KMS-11 (cell line): ENCODE measurements at regions not wholly inside any gene's neighbourhood (a gene's known extent, or its start where the extent isn't known, plus 50 kb on each side); places are given as distances from the start of the nearest gene placed in this dataset.

Experiments used
- H2AFZ ChIP-seq: fragments of 200-600 bp; sonication (generic); 2 replicates; pipeline ENCODE4 v1.6.1; 2016; ENCODE audit warnings: antibody characterized with exemption, mixed run types, low read depth
- H3K27ac ChIP-seq: fragments of 200-600 bp; sonication (generic); 2 replicates; pipeline ENCODE4 v1.6.1; 2016; ENCODE audit warnings: mild to moderate bottlenecking, mixed run types
- H3K27me3 ChIP-seq: fragments of 200-600 bp; sonication (generic); 2 replicates; pipeline ENCODE4 v1.6.1; 2017; ENCODE audit warnings: mild to moderate bottlenecking, low read depth, mixed run types, moderate library complexity; ENCODE audit not compliant: insufficient read depth
- H3K36me3 ChIP-seq: fragments of 200-600 bp; sonication (generic); 2 replicates; pipeline ENCODE4 v1.6.1; 2017; ENCODE audit warnings: mild to moderate bottlenecking, mixed run types; ENCODE audit not compliant: insufficient read depth
- H3K4me1 ChIP-seq: fragments of 200-600 bp; sonication (generic); 2 replicates; pipeline ENCODE4 v1.6.1; 2016; ENCODE audit warnings: mild to moderate bottlenecking, low read depth, mixed run types; ENCODE audit not compliant: poor library complexity, severe bottlenecking
- H3K4me2 ChIP-seq: fragments of 200-600 bp; sonication (generic); 2 replicates; pipeline ENCODE4 v1.7.0; 2016; ENCODE audit warnings: mild to moderate bottlenecking, mixed run types
- H3K4me3 ChIP-seq: fragments of 200-600 bp; sonication (generic); IDR thresholded peaks from 2 replicates; pipeline ENCODE4 v1.6.1; 2017; ENCODE audit warnings: low read depth, low read length, mixed read lengths; ENCODE audit not compliant: insufficient read depth
- H3K79me2 ChIP-seq: fragments of 200-600 bp; sonication (generic); 2 replicates; pipeline ENCODE4 v1.6.1; 2016; ENCODE audit warnings: low read depth, mixed run types; ENCODE audit not compliant: insufficient read depth
- H3K9ac ChIP-seq: fragments of 200-600 bp; sonication (generic); 2 replicates; pipeline ENCODE4 v1.6.1; 2016; ENCODE audit warnings: mild to moderate bottlenecking, mixed run types
- H4K20me1 ChIP-seq: fragments of 200-600 bp; sonication (generic); 2 replicates; pipeline ENCODE4 v1.6.1; 2016; ENCODE audit warnings: mild to moderate bottlenecking, mixed run types; ENCODE audit not compliant: insufficient read depth
- TF ChIP-seq, protein P1 (sequence below): fragments of 200-600 bp; sonication (generic); conservative IDR thresholded peaks from 2 replicates; pipeline ENCODE4 v1.6.1; 2017; ENCODE audit warnings: low read depth, mild to moderate bottlenecking, antibody characterized with exemption, low read length, moderate library complexity, mixed read lengths

DNA sequence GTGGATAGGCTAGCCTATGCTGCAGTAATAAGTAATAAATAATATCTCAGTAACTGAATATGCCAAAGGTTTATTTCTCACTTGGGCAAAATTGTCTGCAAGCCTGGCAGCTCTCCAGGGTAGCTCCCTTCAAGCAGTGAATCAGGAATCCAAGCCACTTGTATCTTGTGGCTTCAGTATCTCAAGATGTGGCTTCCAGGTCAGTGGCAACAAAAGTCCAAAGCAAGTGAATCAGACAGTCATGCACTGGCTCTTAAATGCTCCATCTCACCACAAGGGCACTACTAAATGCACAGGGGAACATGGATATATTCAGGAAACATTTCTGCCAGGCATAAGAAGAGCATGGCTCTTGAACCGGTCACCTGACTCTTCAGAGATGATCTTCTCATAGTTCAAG is 126.3 kb downstream of the KCTD12 start:
- H3K27me3 ChIP-seq = no peaks in the 10 kb centered on the region
- H3K27ac ChIP-seq = no peak overlapping the region
- no peak overlapping the region for H2AFZ ChIP-seq
- no peaks in the 10 kb centered on the region for H4K20me1 ChIP-seq
- H3K4me1 ChIP-seq = no peaks in the 10 kb centered on the region
- H3K79me2 ChIP-seq = no peaks in the 10 kb centered on the region
- TF ChIP-seq, protein P1, sequence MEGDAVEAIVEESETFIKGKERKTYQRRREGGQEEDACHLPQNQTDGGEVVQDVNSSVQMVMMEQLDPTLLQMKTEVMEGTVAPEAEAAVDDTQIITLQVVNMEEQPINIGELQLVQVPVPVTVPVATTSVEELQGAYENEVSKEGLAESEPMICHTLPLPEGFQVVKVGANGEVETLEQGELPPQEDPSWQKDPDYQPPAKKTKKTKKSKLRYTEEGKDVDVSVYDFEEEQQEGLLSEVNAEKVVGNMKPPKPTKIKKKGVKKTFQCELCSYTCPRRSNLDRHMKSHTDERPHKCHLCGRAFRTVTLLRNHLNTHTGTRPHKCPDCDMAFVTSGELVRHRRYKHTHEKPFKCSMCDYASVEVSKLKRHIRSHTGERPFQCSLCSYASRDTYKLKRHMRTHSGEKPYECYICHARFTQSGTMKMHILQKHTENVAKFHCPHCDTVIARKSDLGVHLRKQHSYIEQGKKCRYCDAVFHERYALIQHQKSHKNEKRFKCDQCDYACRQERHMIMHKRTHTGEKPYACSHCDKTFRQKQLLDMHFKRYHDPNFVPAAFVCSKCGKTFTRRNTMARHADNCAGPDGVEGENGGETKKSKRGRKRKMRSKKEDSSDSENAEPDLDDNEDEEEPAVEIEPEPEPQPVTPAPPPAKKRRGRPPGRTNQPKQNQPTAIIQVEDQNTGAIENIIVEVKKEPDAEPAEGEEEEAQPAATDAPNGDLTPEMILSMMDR = no peak
- no peaks in the 10 kb centered on the region for H3K36me3 ChIP-seq
- H3K4me2 ChIP-seq = no peak overlapping the region
- H3K9ac ChIP-seq = no peak overlapping the region
- no peak overlapping the region for H3K4me3 ChIP-seq

DNA sequence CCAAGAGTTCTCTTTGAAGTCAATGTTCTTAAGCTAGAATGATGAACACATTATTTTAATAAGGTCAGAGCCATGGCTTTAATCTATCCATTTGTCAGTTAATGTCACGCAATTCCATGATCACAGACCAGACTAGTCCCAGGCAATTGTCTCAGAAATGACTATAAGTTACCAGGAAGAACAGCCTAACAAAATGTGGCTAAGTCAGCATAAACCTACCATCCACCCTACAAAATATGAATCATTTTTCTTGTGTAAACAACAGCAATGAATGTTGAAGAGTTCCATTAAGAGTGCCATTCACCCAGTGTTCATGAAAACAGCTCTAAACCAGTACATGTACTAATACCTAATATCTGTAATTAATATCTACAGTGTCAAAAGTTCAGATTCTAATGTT is 127.5 kb downstream of the KCTD12 start:
- Histone ChIP-seq H2AFZ (no peak overlapping the region), H3K27ac (no peak overlapping the region), H3K4me3 (no peak overlapping the region), H3K79me2 (no peaks in the 10 kb centered on the region), H3K4me2 (no peak overlapping the region), H3K36me3 (no peaks in the 10 kb centered on the region), H3K9ac (no peak overlapping the region), H3K4me1 (no peaks in the 10 kb centered on the region), H4K20me1 (no peaks in the 10 kb centered on the region), H3K27me3 (no peaks in the 10 kb centered on the region)
- TF ChIP-seq, protein P1 = no peak

DNA sequence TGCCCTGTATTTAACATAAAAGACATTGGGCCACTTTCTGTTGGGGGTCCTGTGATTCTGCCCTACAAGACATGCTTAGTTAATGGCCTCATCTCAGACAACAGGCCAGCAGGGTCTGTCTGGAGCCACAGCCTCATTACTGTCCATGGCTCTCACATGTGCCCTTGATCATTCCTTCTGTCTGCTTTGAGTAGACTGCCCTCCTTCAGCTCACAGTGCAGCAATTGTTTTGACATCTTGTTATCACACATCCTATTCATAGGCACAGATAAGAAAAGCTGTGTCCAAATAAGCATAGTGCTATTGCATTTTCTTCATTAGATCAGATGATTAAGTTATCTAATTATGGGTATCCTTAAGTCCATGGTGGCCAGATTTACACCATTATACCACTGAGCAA is 127.9 kb downstream of the KCTD12 start:
- H3K4me3 ChIP-seq = no peak overlapping the region
- no peaks in the 10 kb centered on the region for H3K27me3 ChIP-seq
- no peaks in the 10 kb centered on the region for H3K79me2 ChIP-seq
- H3K4me1 ChIP-seq = no peaks in the 10 kb centered on the region
- H3K9ac ChIP-seq = no peak overlapping the region
- no peak overlapping the region for H2AFZ ChIP-seq
- no peak overlapping the region for H3K27ac ChIP-seq
- no peak overlapping the region for H3K4me2 ChIP-seq
- no peaks in the 10 kb centered on the region for H4K20me1 ChIP-seq
- H3K36me3 ChIP-seq = no peaks in the 10 kb centered on the region
- TF ChIP-seq, protein P1 = no peak

DNA sequence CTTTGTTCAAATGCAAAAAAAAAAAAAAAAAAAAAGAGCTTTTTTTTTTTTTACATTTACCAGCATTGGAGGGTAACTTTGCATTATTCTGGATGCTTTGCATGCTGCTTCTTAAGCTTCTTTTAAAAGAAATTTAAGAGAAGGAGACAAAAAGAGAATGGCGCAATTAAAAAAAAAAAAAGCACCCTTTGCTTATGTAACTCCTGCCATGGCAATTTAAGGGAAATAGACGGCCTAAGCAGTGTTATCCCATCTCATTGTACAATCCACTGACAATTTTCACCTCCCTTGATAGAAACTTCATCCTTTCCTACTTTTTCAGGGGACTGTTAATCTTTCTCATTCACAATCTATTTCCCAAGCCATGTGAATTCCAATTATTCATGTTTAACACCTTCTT is 129.8 kb downstream of the KCTD12 start:
- Histone ChIP-seq H3K4me3 (no peak overlapping the region), H3K36me3 (no peaks in the 10 kb centered on the region), H3K27me3 (no peaks in the 10 kb centered on the region), H3K4me2 (no peak overlapping the region), H3K79me2 (no peaks in the 10 kb centered on the region), H3K9ac (no peak overlapping the region), H4K20me1 (no peaks in the 10 kb centered on the region), H3K4me1 (no peaks in the 10 kb centered on the region), H3K27ac (no peak overlapping the region), H2AFZ (no peak overlapping the region)
- TF ChIP-seq, protein P1 = no peak

DNA sequence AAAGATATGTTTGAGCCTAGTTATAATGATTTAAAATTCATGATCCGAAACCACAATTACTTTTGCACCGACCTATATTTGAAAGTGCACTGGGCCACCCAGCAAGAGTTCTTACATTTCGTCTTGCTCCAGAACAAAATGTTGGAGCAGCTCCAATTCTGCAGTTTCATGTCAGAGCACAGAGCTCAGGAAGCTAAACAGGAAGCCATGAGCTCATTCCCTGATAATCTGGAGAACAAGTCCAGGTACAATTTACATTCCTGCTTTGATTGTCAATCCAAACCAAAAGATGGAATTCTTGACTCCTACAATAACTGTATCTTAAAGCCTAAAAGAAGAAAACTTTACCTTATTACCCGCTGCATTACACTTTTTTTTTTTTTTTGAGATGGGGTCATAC is 131.8 kb downstream of the KCTD12 start:
- Histone ChIP-seq H3K9ac (no peak overlapping the region), H3K27me3 (no peaks in the 10 kb centered on the region), H3K4me1 (no peaks in the 10 kb centered on the region), H4K20me1 (no peaks in the 10 kb centered on the region), H2AFZ (no peak overlapping the region), H3K79me2 (no peaks in the 10 kb centered on the region), H3K36me3 (no peaks in the 10 kb centered on the region), H3K4me2 (no peak overlapping the region), H3K27ac (no peak overlapping the region), H3K4me3 (no peak overlapping the region)
- TF ChIP-seq, protein P1 = no peak
